Uterus (tissue), 3 donors: ENCODE measurements at regions not wholly inside any gene's neighbourhood (a gene's known extent, or its start where the extent isn't known, plus 50 kb on each side); places are given as distances from the start of the nearest gene placed in this dataset.

Experiments used
- DNase-seq, 2 donors: peaks; one replicate each; pipeline ENCODE4 v3.0.0-alpha.2; 2019 to 2020
- H3K27ac ChIP-seq, 2 donors: fragments of 200-600 bp; sonication (generic); 1 replicate in 1 of 2; 2 replicates in 1 of 2; pipeline ENCODE4 v1.5.1; 2016 to 2018
- H3K27me3 ChIP-seq, 2 donors: fragments of 200-600 bp; sonication (generic); one replicate each; pipeline ENCODE4 v1.5.1; 2018 to 2019; ENCODE audit warnings: control low read depth in 1 of 2
- H3K36me3 ChIP-seq, 2 donors: fragments of 200-600 bp; sonication (generic); one replicate each; pipeline ENCODE4 v1.5.1; 2019; ENCODE audit warnings: control low read depth in 1 of 2
- H3K4me1 ChIP-seq, 2 donors: fragments of 200-600 bp; sonication (generic); one replicate each; pipeline ENCODE4 v1.5.1; 2018 to 2019; ENCODE audit warnings: control low read depth in 1 of 2
- H3K4me3 ChIP-seq, 2 donors: fragments of 200-600 bp; sonication (generic); 1 replicate in 1 of 2; 2 replicates in 1 of 2; pipeline ENCODE4 v1.5.1; 2018 to 2019; ENCODE audit warnings: mild to moderate bottlenecking in 1 of 2
- H3K9me3 ChIP-seq, 2 donors: fragments of 200-600 bp; sonication (generic); one replicate each; pipeline ENCODE4 v1.5.1; 2019; ENCODE audit warnings: control low read depth in 1 of 2
- CTCF ChIP-seq, 4 experiments: fragments of 200-600 bp in 2 of 4; fragments of 450-650 bp in 2 of 4; sonication (generic) in 2 of 4; IDR thresholded peaks; one replicate each; pipeline ENCODE4 v1.5.1; 2016 to 2019; ENCODE audit warnings: antibody characterized with exemption in 4 of 4, mild to moderate bottlenecking in 2 of 4, moderate library complexity in 1 of 4
- POLR2A ChIP-seq, 2 donors: fragments of 450-650 bp; IDR thresholded peaks; one replicate each; pipeline ENCODE4 v1.6.1; 2016; ENCODE audit warnings: antibody characterized with exemption in 2 of 2, mild to moderate bottlenecking in 1 of 2, moderate library complexity in 1 of 2
- intact Hi-C: fragments of 100-400 bp; cut with DNase I; formaldehyde crosslinking; loops from one replicate; pipeline ENCODE4 v1.15.1; 2023; ENCODE audit warnings: low total_unique reads
- donor health status: DM: yes; HTN: yes; CAD: no.

- TF ChIP-seq POLR2A (IDR thresholded peaks at IDR 0.05), result no peak
- TF ChIP-seq CTCF (IDR thresholded peaks at IDR 0.05), result no peak
- Histone ChIP-seq H3K4me1 (no peaks in the 10 kb centered on the region), H3K9me3 (no peaks in the 10 kb centered on the region), H3K27me3 (no peaks in the 10 kb centered on the region), H3K27ac (no peak overlapping the region), H3K36me3 (no peaks in the 10 kb centered on the region), H3K4me3 (no peak overlapping the region)
- intact Hi-C loops, result no loop called here
- no peak for DNase-seq
These were observed 114.6 kb upstream of the JARID2 start for GRCh38 chr6:15131234-15131633.

DNA sequence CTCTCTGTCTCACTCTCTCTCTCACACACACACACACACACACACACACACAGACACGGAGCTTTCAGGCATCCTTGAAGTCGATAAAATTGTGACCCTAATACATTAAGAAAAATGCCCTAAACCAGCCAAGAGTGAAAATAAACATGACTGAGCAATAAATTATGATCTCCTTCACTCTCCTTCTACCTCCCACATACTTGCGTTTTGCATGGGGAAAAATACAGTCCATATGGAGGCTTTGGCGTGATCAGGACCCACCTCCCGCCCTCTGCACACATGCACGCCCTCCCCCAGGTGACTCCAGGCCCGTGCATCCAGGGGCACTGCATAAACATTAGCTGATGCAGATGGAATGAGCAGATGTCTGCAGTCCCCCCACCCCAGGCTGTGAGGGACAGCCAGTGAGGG lies 114.2 kb upstream of the JARID2 start:
- Histone ChIP-seq H3K36me3 (no peaks in the 10 kb centered on the region), H3K27ac (no peak overlapping the region), H3K9me3 (no peaks in the 10 kb centered on the region), H3K27me3 (no peaks in the 10 kb centered on the region), H3K4me3 (no peak overlapping the region), H3K4me1 (no peaks in the 10 kb centered on the region)
- DNase-seq, result peak; percentile 19 to 37
- intact Hi-C loops, result no loop called here
- TF ChIP-seq POLR2A (IDR thresholded peaks at IDR 0.05), result no peak
- TF ChIP-seq CTCF (IDR thresholded peaks at IDR 0.05), result no peak

DNA sequence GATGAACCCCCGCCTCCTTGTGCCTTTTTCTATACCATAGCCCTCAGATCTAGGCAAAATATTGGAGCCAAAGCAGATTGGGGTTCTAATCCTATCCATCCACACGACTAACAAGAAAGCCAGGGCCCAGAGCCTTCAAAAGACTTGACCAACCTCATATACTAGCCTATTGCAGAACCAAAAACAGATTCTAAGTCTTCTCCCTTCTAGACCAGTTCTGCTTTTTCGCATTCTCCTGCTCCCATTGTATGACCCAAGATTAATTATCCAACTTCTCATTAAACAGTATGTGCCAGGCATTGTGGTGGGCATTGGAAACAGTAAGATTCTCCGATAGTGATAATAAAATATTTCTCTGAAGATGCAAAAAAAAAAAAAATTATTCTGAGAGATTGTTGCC lies 113.7 kb upstream of the JARID2 start:
- Histone ChIP-seq H3K27me3 (no peaks in the 10 kb centered on the region), H3K27ac (no peak overlapping the region), H3K36me3 (no peaks in the 10 kb centered on the region), H3K4me3 (no peak overlapping the region), H3K4me1 (no peaks in the 10 kb centered on the region), H3K9me3 (no peaks in the 10 kb centered on the region)
- no peak for TF ChIP-seq POLR2A (IDR thresholded peaks at IDR 0.05)
- no peak for TF ChIP-seq CTCF (IDR thresholded peaks at IDR 0.05)
- DNase-seq, result no peak
- intact Hi-C loops, result no loop called here

- TF ChIP-seq CTCF (IDR thresholded peaks at IDR 0.05) (no peak), POLR2A (IDR thresholded peaks at IDR 0.05) (no peak)
- Histone ChIP-seq H3K9me3 (no peaks in the 10 kb centered on the region), H3K4me3 (no peak overlapping the region), H3K27ac (no peak overlapping the region), H3K36me3 (no peaks in the 10 kb centered on the region), H3K4me1 (no peaks in the 10 kb centered on the region), H3K27me3 (no peaks in the 10 kb centered on the region)
- intact Hi-C loops, result no loop called here
- peak; percentile 19 to 36 for DNase-seq
These were observed 112.8 kb upstream of the JARID2 start for GRCh38 chr6:15132854-15133670.

- no peak for DNase-seq
- Histone ChIP-seq H3K36me3 (no peaks in the 10 kb centered on the region), H3K27ac (no peak overlapping the region), H3K4me1 (no peaks in the 10 kb centered on the region), H3K9me3 (no peaks in the 10 kb centered on the region), H3K4me3 (no peak overlapping the region), H3K27me3 (no peaks in the 10 kb centered on the region)
- intact Hi-C loops, result no loop called here
- TF ChIP-seq POLR2A (IDR thresholded peaks at IDR 0.05) (no peak), CTCF (IDR thresholded peaks at IDR 0.05) (no peak)
These were observed 108.8 kb upstream of the JARID2 start for GRCh38 chr6:15137086-15137485.
